Mesodermal cell (in vitro differentiated cells): ENCODE measurements at regions not wholly inside any gene's neighbourhood (a gene's known extent, or its start where the extent isn't known, plus 50 kb on each side); places are given as distances from the start of the nearest gene placed in this dataset.
A peak's percentile ranks its signal among the peaks of the same experiment; 100 is the strongest.

Source experiments
- H3K27ac ChIP-seq: 2 replicates; pipeline ENCODE4 v1.7.0; 2013; ENCODE audit warnings: mild to moderate bottlenecking, low read depth, low read length, moderate library complexity; ENCODE audit not compliant: severe bottlenecking
- H3K36me3 ChIP-seq: 2 replicates; pipeline ENCODE4 v1.7.1; 2013; ENCODE audit warnings: mild to moderate bottlenecking, low read length, moderate library complexity; ENCODE audit not compliant: control insufficient read depth, insufficient read depth
- H3K4me1 ChIP-seq: one replicate; pipeline ENCODE4 v1.7.1; 2013; ENCODE audit warnings: mild to moderate bottlenecking, low read length; ENCODE audit not compliant: insufficient read depth, control insufficient read depth, poor library complexity, severe bottlenecking
- H3K4me3 ChIP-seq: 2 replicates; pipeline ENCODE4 v1.7.0; 2013; ENCODE audit warnings: low read length, control low read depth, mild to moderate bottlenecking; ENCODE audit not compliant: insufficient read depth, poor library complexity, severe bottlenecking; ENCODE audit errors: extremely low read depth
- H3K9me3 ChIP-seq: 2 replicates; pipeline ENCODE4 v1.7.1; 2013; ENCODE audit warnings: mild to moderate bottlenecking, low read length, moderate library complexity; ENCODE audit not compliant: control insufficient read depth
- WGBS, 2 experiments: methylation state at CpG; one replicate each; pipeline ENCODE4 v1.1.5; 2013; ENCODE audit warnings: missing lambda C conversion rate in 2 of 2; ENCODE audit not compliant: insufficient coverage in 2 of 2; 5-methylcytosine and 5-hydroxymethylcytosine counted together

DNA sequence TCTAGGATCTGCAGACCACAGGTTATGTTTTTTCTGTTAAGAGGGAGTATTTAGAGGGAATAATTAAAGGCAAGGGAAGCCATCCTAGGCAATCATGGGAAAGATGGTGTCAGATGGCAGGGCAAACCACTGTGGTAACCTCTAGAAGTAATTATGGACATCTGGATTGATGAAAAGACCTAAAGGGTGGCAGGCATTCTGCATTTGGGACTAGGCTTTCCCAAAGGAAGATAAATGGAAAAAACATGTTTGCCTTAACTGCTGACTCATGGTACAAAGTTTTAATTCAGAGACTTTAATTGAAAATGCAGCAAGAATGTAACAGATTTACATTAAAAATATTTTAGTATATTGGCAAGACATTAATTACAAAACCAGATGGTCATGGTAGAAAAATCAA is 88.1 kb downstream of the TMEM30B start:
- H3K27ac ChIP-seq = no peak overlapping the region
- H3K36me3 ChIP-seq = no peaks in the 10 kb centered on the region
- no peaks in the 10 kb centered on the region for H3K9me3 ChIP-seq
- no peak overlapping the region for H3K4me3 ChIP-seq
- peaks cover 12% of the 10 kb centered on the region for H3K4me1 ChIP-seq

DNA sequence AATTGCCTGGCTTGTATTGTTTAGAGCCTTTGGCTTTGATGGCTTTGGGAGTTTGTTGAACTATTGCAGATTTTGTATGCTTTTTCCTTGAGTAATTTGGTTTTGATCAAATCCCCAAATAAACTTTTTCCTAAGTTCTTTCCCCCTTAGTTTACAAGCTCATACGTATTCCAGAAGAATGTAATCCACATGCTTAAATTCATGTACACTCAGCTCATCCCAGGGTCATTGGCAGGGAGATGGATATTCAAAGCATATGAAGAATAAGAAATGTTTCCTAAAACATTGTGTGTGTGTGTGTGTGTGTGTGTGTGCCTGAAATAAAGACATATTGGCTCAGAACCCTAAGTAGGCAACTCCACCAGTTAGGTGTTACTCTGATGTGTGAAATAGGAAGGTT is 89.4 kb downstream of the TMEM30B start:
- H3K27ac ChIP-seq = no peak overlapping the region
- WGBS, 2 experiments = no CpG with 5 or more reads among the region's 1 CpG

DNA sequence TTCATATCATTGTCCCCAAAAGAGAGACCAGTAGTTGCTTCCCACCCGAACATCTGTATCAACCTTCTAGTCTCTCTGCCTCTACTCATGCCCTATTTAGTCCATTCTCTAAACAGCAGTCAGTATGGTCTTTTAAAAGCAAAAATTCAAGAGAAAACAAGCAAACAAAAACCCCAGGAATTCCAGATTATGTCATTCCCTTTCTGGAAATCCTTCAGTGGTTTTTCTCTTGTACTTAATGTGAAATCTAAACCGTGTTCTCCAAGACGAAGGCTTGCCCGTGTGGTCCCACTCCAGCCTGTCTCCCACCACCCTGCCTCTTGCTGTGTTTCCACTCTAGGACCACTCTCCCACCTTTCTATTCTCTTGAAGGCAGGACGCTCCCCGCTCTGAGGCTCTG is 90.8 kb downstream of the TMEM30B start:
- Histone ChIP-seq H3K36me3 (no peaks in the 10 kb centered on the region), H3K4me1 (peaks cover 16% of the 10 kb centered on the region), H3K27ac (no peak overlapping the region), H3K9me3 (no peaks in the 10 kb centered on the region), H3K4me3 (no peak overlapping the region)
- 85 to 95% methylated on average over 4 to 6 of the region's 6 CpGs for WGBS, 2 experiments

More for the DNA sequence above, 89.4 kb downstream of the TMEM30B start:
- Histone ChIP-seq H3K4me3 (no peak overlapping the region), H3K9me3 (no peaks in the 10 kb centered on the region), H3K36me3 (no peaks in the 10 kb centered on the region), H3K4me1 (peaks cover 15% of the 10 kb centered on the region)

GRCh38 chr14:61188978-61189808 is 91.9 kb downstream of the TMEM30B start:
- no peaks in the 10 kb centered on the region for H3K9me3 ChIP-seq
- no peaks in the 10 kb centered on the region for H3K36me3 ChIP-seq
- H3K27ac ChIP-seq = peak overlapping the region; percentile 5
- H3K4me1 ChIP-seq = peaks cover 21% of the 10 kb centered on the region
- 28 to 31% methylated on average over 14 to 23 of the region's 27 CpGs for WGBS, 2 experiments
- no peak overlapping the region for H3K4me3 ChIP-seq

DNA sequence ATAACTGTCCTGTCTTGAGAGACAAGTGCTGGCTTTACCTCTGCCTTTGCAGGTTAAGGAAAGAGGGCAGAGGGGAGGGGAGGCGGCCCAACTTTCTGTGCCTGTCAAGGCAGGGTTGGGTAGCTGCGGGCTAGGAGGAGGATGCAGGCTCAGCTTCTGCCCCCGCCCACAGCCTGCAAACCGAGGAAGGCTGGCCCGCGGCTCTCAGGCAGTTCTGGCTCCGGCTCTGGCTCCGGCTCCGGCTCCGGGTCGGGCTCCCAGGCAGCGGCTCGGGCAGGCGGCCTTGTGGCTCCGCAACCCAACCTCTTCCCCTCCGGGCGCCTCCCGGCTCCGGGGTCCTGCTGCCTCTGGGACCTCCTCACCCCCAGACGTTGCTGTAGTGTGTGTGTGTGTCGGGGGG is 92.9 kb downstream of the TMEM30B start:
- H3K36me3 ChIP-seq = no peaks in the 10 kb centered on the region
- no peak overlapping the region for H3K4me3 ChIP-seq
- H3K9me3 ChIP-seq = no peaks in the 10 kb centered on the region
- WGBS, 2 experiments = 80 to 85% methylated on average over 9 to 14 of the region's 21 CpGs
- H3K4me1 ChIP-seq = peaks cover 31% of the 10 kb centered on the region
- no peak overlapping the region for H3K27ac ChIP-seq

DNA sequence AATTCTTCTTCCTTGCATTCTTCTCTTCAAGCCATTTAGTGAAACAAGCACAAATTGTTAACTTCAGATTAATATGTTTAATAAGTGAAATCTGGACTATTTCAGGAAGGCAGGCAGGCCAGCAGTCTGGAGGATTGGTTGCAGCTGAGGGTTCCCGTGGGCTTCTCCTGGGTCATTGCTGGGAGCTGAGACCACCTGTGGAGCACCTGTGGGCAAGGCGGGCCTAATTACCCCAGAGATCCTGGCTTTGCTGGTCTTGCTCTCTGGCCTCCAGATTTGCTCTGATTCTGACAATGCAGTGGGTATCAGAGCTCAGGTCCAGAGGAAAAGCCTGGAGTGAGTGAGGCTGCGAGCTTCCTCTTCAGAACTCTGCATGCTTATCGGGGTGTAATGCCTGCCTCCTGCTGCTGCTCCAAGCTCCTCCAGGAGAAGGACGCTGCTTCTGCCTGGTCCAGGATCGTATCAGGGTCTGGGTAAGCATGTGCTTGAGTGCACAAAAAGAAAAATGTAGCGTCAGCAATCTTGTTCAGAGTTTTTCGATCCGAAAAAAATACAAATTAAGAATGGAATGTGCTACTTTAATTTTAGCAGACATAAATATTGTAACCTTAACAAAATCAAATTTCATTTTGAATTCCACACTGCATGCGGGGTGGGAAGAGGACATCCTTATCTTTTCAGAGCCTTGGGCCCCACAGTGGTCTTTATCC is 93.8 kb downstream of the TMEM30B start:
- H3K36me3 ChIP-seq = no peaks in the 10 kb centered on the region
- H3K4me3 ChIP-seq = no peak overlapping the region
- WGBS, 2 experiments = 67 to 77% methylated on average over 6 to 7 of the region's 10 CpGs
- no peaks in the 10 kb centered on the region for H3K9me3 ChIP-seq
- peaks cover 31% of the 10 kb centered on the region for H3K4me1 ChIP-seq
- H3K27ac ChIP-seq = no peak overlapping the region

DNA sequence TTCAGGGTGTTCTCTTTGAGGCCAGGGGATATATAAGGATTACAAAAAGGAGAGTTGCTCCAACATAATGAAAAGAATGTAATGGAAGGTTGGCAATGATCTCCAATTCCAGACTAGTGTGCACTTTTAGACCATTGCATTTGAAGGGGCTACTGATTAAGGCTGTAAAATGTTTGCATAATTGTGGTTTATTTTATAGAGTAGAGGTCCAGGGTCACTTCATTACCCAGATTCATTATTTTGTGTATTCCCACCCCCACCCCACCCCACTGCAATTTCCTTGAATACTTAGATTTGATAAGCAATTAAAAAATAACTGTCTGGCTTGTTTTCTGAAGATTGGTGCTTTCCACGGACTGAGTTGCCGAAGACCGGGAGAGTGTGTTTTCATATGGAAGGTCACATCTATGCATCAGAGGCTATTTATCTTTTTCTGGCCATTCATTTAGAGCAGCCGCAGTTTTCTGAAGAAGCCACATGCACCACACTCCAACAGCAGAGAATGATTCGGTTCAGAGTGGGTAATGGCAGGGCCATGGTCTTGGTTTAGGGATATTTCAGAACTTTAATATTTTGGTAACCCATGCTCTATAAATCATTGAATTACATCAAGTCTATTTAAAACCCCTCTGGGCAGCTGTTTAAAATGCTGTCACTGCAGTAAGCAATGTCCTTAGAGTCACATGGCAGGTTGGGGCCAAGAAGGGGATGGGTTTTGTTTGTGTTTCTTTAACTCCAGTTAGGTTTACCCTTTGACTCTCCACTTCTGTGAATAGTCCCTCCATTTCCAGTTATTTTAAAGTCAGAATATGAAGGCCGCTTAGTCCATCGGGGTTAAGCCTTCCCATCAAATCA is 94.6 kb downstream of the TMEM30B start:
- no peaks in the 10 kb centered on the region for H3K36me3 ChIP-seq
- H3K4me3 ChIP-seq = no peak overlapping the region
- H3K27ac ChIP-seq = no peak overlapping the region
- no peaks in the 10 kb centered on the region for H3K9me3 ChIP-seq
- WGBS, 2 experiments = 88 to 100% methylated on average over 3 of the region's 7 CpGs
- peaks cover 31% of the 10 kb centered on the region for H3K4me1 ChIP-seq

DNA sequence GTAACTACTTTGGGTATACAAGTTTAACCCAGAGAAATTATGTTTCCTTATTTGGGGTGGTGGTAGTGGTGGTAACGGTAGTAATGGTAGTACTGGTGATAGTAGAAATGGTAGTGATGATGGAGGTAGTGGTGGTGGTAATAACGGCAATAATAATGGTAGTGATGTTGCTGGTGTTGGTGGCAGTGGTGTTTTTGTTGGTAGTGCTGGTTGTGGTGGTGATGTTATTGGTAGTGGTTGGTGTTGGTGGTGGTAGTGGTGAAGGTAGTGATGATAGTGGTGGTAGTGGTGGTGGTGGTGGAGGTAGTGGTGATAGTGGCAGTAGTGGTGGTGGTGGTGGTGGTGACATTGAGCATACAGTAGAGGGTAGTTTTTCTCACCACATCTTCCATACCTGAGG is 95.6 kb downstream of the TMEM30B start:
- no peak overlapping the region for H3K27ac ChIP-seq
- WGBS, 2 experiments = 50% methylated on average over 2 of the region's 2 CpGs
- no peak overlapping the region for H3K4me3 ChIP-seq
- H3K36me3 ChIP-seq = no peaks in the 10 kb centered on the region
- H3K4me1 ChIP-seq = peaks cover 31% of the 10 kb centered on the region
- no peaks in the 10 kb centered on the region for H3K9me3 ChIP-seq

DNA sequence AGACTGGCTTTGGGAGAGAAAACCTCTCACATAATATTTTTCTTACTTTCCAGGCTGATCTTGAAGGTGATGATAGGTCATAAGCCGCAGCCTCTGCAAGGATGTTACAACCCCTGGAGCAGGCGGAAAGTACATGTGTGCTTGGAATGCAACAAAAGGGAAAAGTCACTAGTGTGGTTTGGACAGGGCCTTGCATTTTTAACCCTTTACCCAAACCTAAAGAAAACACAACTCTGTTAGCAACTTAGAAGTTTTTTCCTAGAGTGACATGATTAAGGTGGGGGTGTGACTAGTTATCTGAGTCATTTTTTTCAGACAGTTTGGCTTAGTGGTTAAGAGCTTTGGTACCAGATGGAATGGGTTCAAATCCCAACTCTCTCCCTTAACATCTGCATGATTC is 97.0 kb downstream of the TMEM30B start:
- H3K9me3 ChIP-seq = no peaks in the 10 kb centered on the region
- no peak overlapping the region for H3K27ac ChIP-seq
- WGBS, 2 experiments = no CpG with 5 or more reads among the region's 2 CpGs
- no peaks in the 10 kb centered on the region for H3K36me3 ChIP-seq
- H3K4me1 ChIP-seq = peaks cover 31% of the 10 kb centered on the region
- no peak overlapping the region for H3K4me3 ChIP-seq

- H3K36me3 ChIP-seq = no peaks in the 10 kb centered on the region
- H3K4me3 ChIP-seq = no peak overlapping the region
- H3K4me1 ChIP-seq = peaks cover 35% of the 10 kb centered on the region
- no peak overlapping the region for H3K27ac ChIP-seq
- WGBS, 2 experiments = 79 to 96% methylated on average over 2 to 3 of the region's 6 CpGs
- no peaks in the 10 kb centered on the region for H3K9me3 ChIP-seq
Measured at GRCh38 chr14:61183196-61183885, 97.8 kb downstream of the TMEM30B start.
